Hindlimb muscle (tissue), 1 donor: ENCODE measurements at regions not wholly inside any gene's neighbourhood (a gene's known extent, or its start where the extent isn't known, plus 50 kb on each side); places are given as distances from the start of the nearest gene placed in this dataset.
A peak's percentile ranks its signal among the peaks of the same experiment; 100 is the strongest.

ENCODE experiments used
- DNase-seq: peaks from one replicate; pipeline ENCODE4 v3.0.0-alpha.2; 2013

GRCh38 chr3:36297195-36297594, 83.1 kb upstream of the STAC start:
- DNase-seq: no peak

- DNase-seq: no peak
These were observed 82.1 kb upstream of the STAC start for GRCh38 chr3:36298188-36298587.

- no peak for DNase-seq
These were observed 78.2 kb upstream of the STAC start for GRCh38 chr3:36302158-36302509.

- no peak for DNase-seq
These were observed 77.7 kb upstream of the STAC start for GRCh38 chr3:36302626-36303025.

- DNase-seq: no peak
These were observed 77.0 kb upstream of the STAC start for GRCh38 chr3:36303286-36303685.

- no peak for DNase-seq
These were observed 74.3 kb upstream of the STAC start for GRCh38 chr3:36305929-36306520.

GRCh38 chr3:36309092-36309491, 71.2 kb upstream of the STAC start:
- DNase-seq: no peak

- DNase-seq: no peak
These were observed 68.0 kb upstream of the STAC start for GRCh38 chr3:36312351-36312750.

GRCh38 chr3:36317915-36318314, 62.4 kb upstream of the STAC start:
- DNase-seq: no peak

GRCh38 chr3:36318621-36319200, 61.6 kb upstream of the STAC start:
- peak; percentile 34 for DNase-seq

- no peak for DNase-seq
These were observed 60.6 kb upstream of the STAC start for GRCh38 chr3:36319680-36320079.
